Vagina (tissue), 2 donors: ENCODE measurements at regions not wholly inside any gene's neighbourhood (a gene's known extent, or its start where the extent isn't known, plus 50 kb on each side); places are given as distances from the start of the nearest gene placed in this dataset.

Experiments used
- POLR2A ChIP-seq, 2 donors: fragments of 450-650 bp; IDR thresholded peaks; one replicate each; pipeline ENCODE4 v1.6.1; 2017; ENCODE audit warnings: antibody characterized with exemption in 2 of 2, mild to moderate bottlenecking in 2 of 2, moderate library complexity in 2 of 2
- POLR2AphosphoS5 ChIP-seq, 2 donors: sonication (generic); formaldehyde crosslinking; IDR thresholded peaks; one replicate each; pipeline ENCODE4 v1.9.0; 2017; ENCODE audit warnings: antibody characterized with exemption in 2 of 2, mild to moderate bottlenecking in 2 of 2, low read depth in 1 of 2; ENCODE audit not compliant: insufficient read depth in 1 of 2
- TF ChIP-seq, protein P1 (sequence below), 3 experiments: fragments of 450-650 bp in 2 of 3; fragments of 200-600 bp in 1 of 3; sonication (generic) in 1 of 3; IDR thresholded peaks; one replicate each; pipeline ENCODE4 v1.5.1; 2017 to 2019; ENCODE audit warnings: antibody characterized with exemption in 3 of 3, mild to moderate bottlenecking in 2 of 3, moderate library complexity in 2 of 3

DNA sequence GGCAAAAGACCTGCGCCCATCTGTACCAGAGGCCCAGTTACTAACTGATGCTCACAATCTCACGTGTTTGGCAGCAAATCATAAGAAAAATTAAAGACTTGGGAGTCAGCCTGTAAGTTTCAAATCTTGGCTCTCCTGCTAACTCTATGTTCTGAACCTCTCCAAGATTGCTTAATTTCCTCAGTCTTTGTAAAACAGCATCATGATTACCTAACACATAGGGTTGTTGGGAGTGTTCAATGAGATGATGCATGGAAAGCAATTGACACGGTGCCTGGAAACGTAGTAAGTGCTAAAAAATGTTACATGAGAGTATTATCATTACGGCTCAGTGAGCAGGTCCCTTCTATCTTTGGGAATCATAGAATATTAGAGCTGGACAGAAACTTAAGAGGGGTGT lies 497.6 kb upstream of the TCF4 start:
- TF ChIP-seq, protein P1, sequence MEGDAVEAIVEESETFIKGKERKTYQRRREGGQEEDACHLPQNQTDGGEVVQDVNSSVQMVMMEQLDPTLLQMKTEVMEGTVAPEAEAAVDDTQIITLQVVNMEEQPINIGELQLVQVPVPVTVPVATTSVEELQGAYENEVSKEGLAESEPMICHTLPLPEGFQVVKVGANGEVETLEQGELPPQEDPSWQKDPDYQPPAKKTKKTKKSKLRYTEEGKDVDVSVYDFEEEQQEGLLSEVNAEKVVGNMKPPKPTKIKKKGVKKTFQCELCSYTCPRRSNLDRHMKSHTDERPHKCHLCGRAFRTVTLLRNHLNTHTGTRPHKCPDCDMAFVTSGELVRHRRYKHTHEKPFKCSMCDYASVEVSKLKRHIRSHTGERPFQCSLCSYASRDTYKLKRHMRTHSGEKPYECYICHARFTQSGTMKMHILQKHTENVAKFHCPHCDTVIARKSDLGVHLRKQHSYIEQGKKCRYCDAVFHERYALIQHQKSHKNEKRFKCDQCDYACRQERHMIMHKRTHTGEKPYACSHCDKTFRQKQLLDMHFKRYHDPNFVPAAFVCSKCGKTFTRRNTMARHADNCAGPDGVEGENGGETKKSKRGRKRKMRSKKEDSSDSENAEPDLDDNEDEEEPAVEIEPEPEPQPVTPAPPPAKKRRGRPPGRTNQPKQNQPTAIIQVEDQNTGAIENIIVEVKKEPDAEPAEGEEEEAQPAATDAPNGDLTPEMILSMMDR (IDR thresholded peaks at IDR 0.05) = no peak
- TF ChIP-seq POLR2A (IDR thresholded peaks at IDR 0.05) (no peak), POLR2AphosphoS5 (IDR thresholded peaks at IDR 0.05; ENCODE audit: insufficient read depth in 1 of 2, low read depth in 1 of 2) (peak in 1 of 2 donors; percentile 24)
